ENCODE measurements at regions not wholly inside any gene's neighbourhood (a gene's known extent, or its start where the extent isn't known, plus 50 kb on each side); places are given as distances from the start of the nearest gene placed in this dataset.

GRCh38 chr3:117750674-117751269, 1041.2 kb downstream of the TUSC7 start:
- Histone ChIP-seq H3K4me1 (ENCODE audit: control insufficient read depth, insufficient read depth, low read length) (no peaks in the 10 kb centered on the region), H3K4me3 (ENCODE audit: low read length) (no peak overlapping the region), H3K36me3 (ENCODE audit: control insufficient read depth, insufficient read depth, low read length) (no peaks in the 10 kb centered on the region), H3K27me3 (ENCODE audit: control insufficient read depth, insufficient read depth, low read length) (no peaks in the 10 kb centered on the region), H3K9ac (ENCODE audit: low read length) (no peak overlapping the region), H3K9me3 (ENCODE audit: control insufficient read depth, low read length) (no peaks in the 10 kb centered on the region)

GRCh38 chr3:117751651-117752050, 1042.1 kb downstream of the TUSC7 start:
- H3K4me1 ChIP-seq (ENCODE audit: control insufficient read depth, insufficient read depth, low read length) = no peaks in the 10 kb centered on the region
- no peaks in the 10 kb centered on the region for H3K36me3 ChIP-seq (ENCODE audit: control insufficient read depth, insufficient read depth, low read length)
- H3K27me3 ChIP-seq (ENCODE audit: control insufficient read depth, insufficient read depth, low read length) = no peaks in the 10 kb centered on the region
- no peak overlapping the region for H3K4me3 ChIP-seq (ENCODE audit: low read length)
- H3K9me3 ChIP-seq (ENCODE audit: control insufficient read depth, low read length) = no peaks in the 10 kb centered on the region
- H3K9ac ChIP-seq (ENCODE audit: low read length) = no peak overlapping the region

- Histone ChIP-seq H3K9ac (ENCODE audit: low read length) (no peak overlapping the region), H3K4me1 (ENCODE audit: control insufficient read depth, insufficient read depth, low read length) (no peaks in the 10 kb centered on the region), H3K9me3 (ENCODE audit: control insufficient read depth, low read length) (no peaks in the 10 kb centered on the region), H3K36me3 (ENCODE audit: control insufficient read depth, insufficient read depth, low read length) (no peaks in the 10 kb centered on the region), H3K4me3 (ENCODE audit: low read length) (no peak overlapping the region), H3K27me3 (ENCODE audit: control insufficient read depth, insufficient read depth, low read length) (no peaks in the 10 kb centered on the region)
Observed at GRCh38 chr3:117752984-117753717, 1043.6 kb downstream of the TUSC7 start.

- Histone ChIP-seq H3K9me3 (ENCODE audit: control insufficient read depth, low read length) (no peaks in the 10 kb centered on the region), H3K9ac (ENCODE audit: low read length) (no peak overlapping the region), H3K27me3 (ENCODE audit: control insufficient read depth, insufficient read depth, low read length) (no peaks in the 10 kb centered on the region), H3K36me3 (ENCODE audit: control insufficient read depth, insufficient read depth, low read length) (no peaks in the 10 kb centered on the region), H3K4me3 (ENCODE audit: low read length) (no peak overlapping the region), H3K4me1 (ENCODE audit: control insufficient read depth, insufficient read depth, low read length) (no peaks in the 10 kb centered on the region)
Observed at GRCh38 chr3:117754058-117754457, 1044.5 kb downstream of the TUSC7 start.

- Histone ChIP-seq H3K9ac (ENCODE audit: low read length) (no peak overlapping the region), H3K27me3 (ENCODE audit: control insufficient read depth, insufficient read depth, low read length) (no peaks in the 10 kb centered on the region), H3K9me3 (ENCODE audit: control insufficient read depth, low read length) (no peaks in the 10 kb centered on the region), H3K4me3 (ENCODE audit: low read length) (no peak overlapping the region), H3K4me1 (ENCODE audit: control insufficient read depth, insufficient read depth, low read length) (no peaks in the 10 kb centered on the region), H3K36me3 (ENCODE audit: control insufficient read depth, insufficient read depth, low read length) (no peaks in the 10 kb centered on the region)
Observed at GRCh38 chr3:117754841-117755240, 1045.3 kb downstream of the TUSC7 start.

GRCh38 chr3:117756563-117756962, 1047.0 kb downstream of the TUSC7 start:
- H3K27me3 ChIP-seq (ENCODE audit: control insufficient read depth, insufficient read depth, low read length) = no peaks in the 10 kb centered on the region
- no peaks in the 10 kb centered on the region for H3K36me3 ChIP-seq (ENCODE audit: control insufficient read depth, insufficient read depth, low read length)
- H3K9ac ChIP-seq (ENCODE audit: low read length) = no peak overlapping the region
- no peaks in the 10 kb centered on the region for H3K4me1 ChIP-seq (ENCODE audit: control insufficient read depth, insufficient read depth, low read length)
- no peaks in the 10 kb centered on the region for H3K9me3 ChIP-seq (ENCODE audit: control insufficient read depth, low read length)
- no peak overlapping the region for H3K4me3 ChIP-seq (ENCODE audit: low read length)

GRCh38 chr3:117761703-117762620, 1052.4 kb downstream of the TUSC7 start:
- Histone ChIP-seq H3K36me3 (ENCODE audit: control insufficient read depth, insufficient read depth, low read length) (no peaks in the 10 kb centered on the region), H3K9ac (ENCODE audit: low read length) (no peak overlapping the region), H3K27me3 (ENCODE audit: control insufficient read depth, insufficient read depth, low read length) (no peaks in the 10 kb centered on the region), H3K4me1 (ENCODE audit: control insufficient read depth, insufficient read depth, low read length) (no peaks in the 10 kb centered on the region), H3K4me3 (ENCODE audit: low read length) (no peak overlapping the region), H3K9me3 (ENCODE audit: control insufficient read depth, low read length) (no peaks in the 10 kb centered on the region)

- Histone ChIP-seq H3K36me3 (ENCODE audit: control insufficient read depth, insufficient read depth, low read length) (no peaks in the 10 kb centered on the region), H3K4me3 (ENCODE audit: low read length) (no peak overlapping the region), H3K9ac (ENCODE audit: low read length) (no peak overlapping the region)
Observed at GRCh38 chr3:117762621-117763037, 1053.0 kb downstream of the TUSC7 start.

GRCh38 chr3:117763561-117763960, 1054.0 kb downstream of the TUSC7 start:
- H3K27me3 ChIP-seq (ENCODE audit: control insufficient read depth, insufficient read depth, low read length) = no peaks in the 10 kb centered on the region
- no peaks in the 10 kb centered on the region for H3K9me3 ChIP-seq (ENCODE audit: control insufficient read depth, low read length)
- no peaks in the 10 kb centered on the region for H3K36me3 ChIP-seq (ENCODE audit: control insufficient read depth, insufficient read depth, low read length)
- no peak overlapping the region for H3K4me3 ChIP-seq (ENCODE audit: low read length)
- H3K9ac ChIP-seq (ENCODE audit: low read length) = no peak overlapping the region
- no peaks in the 10 kb centered on the region for H3K4me1 ChIP-seq (ENCODE audit: control insufficient read depth, insufficient read depth, low read length)

More at GRCh38 chr3:117762621-117763037, 1053.0 kb downstream of the TUSC7 start:
- H3K9me3 ChIP-seq (ENCODE audit: control insufficient read depth, low read length) = no peaks in the 10 kb centered on the region
- H3K27me3 ChIP-seq (ENCODE audit: control insufficient read depth, insufficient read depth, low read length) = no peaks in the 10 kb centered on the region
- no peaks in the 10 kb centered on the region for H3K4me1 ChIP-seq (ENCODE audit: control insufficient read depth, insufficient read depth, low read length)

GRCh38 chr3:117768581-117768980, 1059.0 kb downstream of the TUSC7 start:
- no peaks in the 10 kb centered on the region for H3K9me3 ChIP-seq (ENCODE audit: control insufficient read depth, low read length)
- H3K4me1 ChIP-seq (ENCODE audit: control insufficient read depth, insufficient read depth, low read length) = no peaks in the 10 kb centered on the region
- no peak overlapping the region for H3K9ac ChIP-seq (ENCODE audit: low read length)
- H3K36me3 ChIP-seq (ENCODE audit: control insufficient read depth, insufficient read depth, low read length) = no peaks in the 10 kb centered on the region
- H3K4me3 ChIP-seq (ENCODE audit: low read length) = no peak overlapping the region
- no peaks in the 10 kb centered on the region for H3K27me3 ChIP-seq (ENCODE audit: control insufficient read depth, insufficient read depth, low read length)

- Histone ChIP-seq H3K27me3 (ENCODE audit: control insufficient read depth, insufficient read depth, low read length) (no peaks in the 10 kb centered on the region), H3K4me3 (ENCODE audit: low read length) (no peak overlapping the region), H3K9me3 (ENCODE audit: control insufficient read depth, low read length) (no peaks in the 10 kb centered on the region), H3K36me3 (ENCODE audit: control insufficient read depth, insufficient read depth, low read length) (no peaks in the 10 kb centered on the region), H3K4me1 (ENCODE audit: control insufficient read depth, insufficient read depth, low read length) (no peaks in the 10 kb centered on the region), H3K9ac (ENCODE audit: low read length) (no peak overlapping the region)
Observed at GRCh38 chr3:117774130-117774529, 1064.6 kb downstream of the TUSC7 start.

- H3K27me3 ChIP-seq (ENCODE audit: control insufficient read depth, insufficient read depth, low read length) = no peaks in the 10 kb centered on the region
- H3K9ac ChIP-seq (ENCODE audit: low read length) = no peak overlapping the region
- H3K4me1 ChIP-seq (ENCODE audit: control insufficient read depth, insufficient read depth, low read length) = no peaks in the 10 kb centered on the region
Observed at GRCh38 chr3:117786349-117786748, 1076.8 kb downstream of the TUSC7 start.

More at GRCh38 chr3:117786349-117786748, 1076.8 kb downstream of the TUSC7 start:
- H3K9me3 ChIP-seq (ENCODE audit: control insufficient read depth, low read length) = no peaks in the 10 kb centered on the region
- no peaks in the 10 kb centered on the region for H3K36me3 ChIP-seq (ENCODE audit: control insufficient read depth, insufficient read depth, low read length)
- no peak overlapping the region for H3K4me3 ChIP-seq (ENCODE audit: low read length)

All from mucosa of stomach (tissue), 1 donor.